GM21723 (cell line): ENCODE measurements at regions not wholly inside any gene's neighbourhood (a gene's known extent, or its start where the extent isn't known, plus 50 kb on each side); places are given as distances from the start of the nearest gene placed in this dataset.
"Not testable (repeated sequence)": the region's sequence is repeated elsewhere in the genome, so short reads cannot be mapped to it uniquely, and the experiment has no call there.

Experiments
- ATAC-seq: cut with Tn5 transposase; IDR thresholded peaks from one replicate; pipeline ENCODE4 v1.9.1; 2021; ENCODE audit warnings: mild to moderate bottlenecking, moderate library complexity; ENCODE audit not compliant: unreplicated experiment

GRCh38 chr5:1958211-1959010 is 75.7 kb upstream of the IRX4 start:
- no peak for ATAC-seq

GRCh38 chr5:1955586-1955985 is 72.9 kb upstream of the IRX4 start:
- no peak for ATAC-seq

GRCh38 chr5:1953710-1954109 is 71.0 kb upstream of the IRX4 start:
- ATAC-seq: not testable (repeated sequence)

GRCh38 chr5:1952444-1953099 is 69.8 kb upstream of the IRX4 start:
- no peak for ATAC-seq

- no peak for ATAC-seq
These were observed 69.3 kb upstream of the IRX4 start for GRCh38 chr5:1952021-1952420.

- ATAC-seq: no peak
These were observed 68.6 kb upstream of the IRX4 start for GRCh38 chr5:1951165-1951816.

- ATAC-seq: no peak
These were observed 68.0 kb upstream of the IRX4 start for GRCh38 chr5:1950708-1951103.

- no peak for ATAC-seq
These were observed 67.5 kb upstream of the IRX4 start for GRCh38 chr5:1950096-1950707.

GRCh38 chr5:1949253-1949652 is 66.5 kb upstream of the IRX4 start:
- ATAC-seq: no peak

- ATAC-seq: no peak
These were observed 66.0 kb upstream of the IRX4 start for GRCh38 chr5:1948663-1949191.

GRCh38 chr5:1948111-1948510 is 65.4 kb upstream of the IRX4 start:
- no peak for ATAC-seq

GRCh38 chr5:1946776-1947175 is 64.1 kb upstream of the IRX4 start:
- ATAC-seq: no peak

GRCh38 chr5:1946122-1946677 is 63.5 kb upstream of the IRX4 start:
- no peak for ATAC-seq

- no peak for ATAC-seq
These were observed 62.9 kb upstream of the IRX4 start for GRCh38 chr5:1945606-1946005.

GRCh38 chr5:1944408-1944807 is 61.7 kb upstream of the IRX4 start:
- no peak for ATAC-seq

- ATAC-seq: no peak
These were observed 60.8 kb upstream of the IRX4 start for GRCh38 chr5:1943481-1943880.

GRCh38 chr5:1942630-1943029 is 59.9 kb upstream of the IRX4 start:
- no peak for ATAC-seq

GRCh38 chr5:1942158-1942557 is 59.4 kb upstream of the IRX4 start:
- no peak for ATAC-seq

GRCh38 chr5:1939256-1939655 is 56.5 kb upstream of the IRX4 start:
- no peak for ATAC-seq

GRCh38 chr5:1938310-1939000 is 55.7 kb upstream of the IRX4 start:
- ATAC-seq: no peak
